IgD-negative memory B cell (primary cell): ENCODE measurements at regions not wholly inside any gene's neighbourhood (a gene's known extent, or its start where the extent isn't known, plus 50 kb on each side); places are given as distances from the start of the nearest gene placed in this dataset.
"Not testable (repeated sequence)": the region's sequence is repeated elsewhere in the genome, so short reads cannot be mapped to it uniquely, and the experiment has no call there.

Experiments used
- H3K27ac Mint-ChIP-seq, 3 donors: one replicate each; pipeline ENCODE4 v1.8.0; 2020 to 2022; ENCODE audit warnings: mild to moderate bottlenecking in 3 of 3, mixed read lengths in 3 of 3, moderate library complexity in 1 of 3
- H3K27me3 Mint-ChIP-seq: one replicate; pipeline ENCODE4 v1.8.0; 2021; ENCODE audit warnings: mixed read lengths
- H3K36me3 Mint-ChIP-seq: one replicate; pipeline ENCODE4 v1.8.0; 2020; ENCODE audit warnings: mild to moderate bottlenecking, mixed read lengths
- H3K4me1 Mint-ChIP-seq, 3 donors: one replicate each; pipeline ENCODE4 v1.8.0; 2020 to 2022; ENCODE audit warnings: mixed read lengths in 3 of 3, mild to moderate bottlenecking in 1 of 3
- H3K4me3 Mint-ChIP-seq, 4 donors: one replicate each; pipeline ENCODE4 v1.8.0; 2020 to 2022; ENCODE audit warnings: mild to moderate bottlenecking in 4 of 4, mixed read lengths in 4 of 4, moderate library complexity in 3 of 4
- H3K9me3 Mint-ChIP-seq, 3 donors: one replicate each; pipeline ENCODE4 v1.8.0; 2020 to 2021; ENCODE audit warnings: mixed read lengths in 3 of 3, mild to moderate bottlenecking in 1 of 3

DNA sequence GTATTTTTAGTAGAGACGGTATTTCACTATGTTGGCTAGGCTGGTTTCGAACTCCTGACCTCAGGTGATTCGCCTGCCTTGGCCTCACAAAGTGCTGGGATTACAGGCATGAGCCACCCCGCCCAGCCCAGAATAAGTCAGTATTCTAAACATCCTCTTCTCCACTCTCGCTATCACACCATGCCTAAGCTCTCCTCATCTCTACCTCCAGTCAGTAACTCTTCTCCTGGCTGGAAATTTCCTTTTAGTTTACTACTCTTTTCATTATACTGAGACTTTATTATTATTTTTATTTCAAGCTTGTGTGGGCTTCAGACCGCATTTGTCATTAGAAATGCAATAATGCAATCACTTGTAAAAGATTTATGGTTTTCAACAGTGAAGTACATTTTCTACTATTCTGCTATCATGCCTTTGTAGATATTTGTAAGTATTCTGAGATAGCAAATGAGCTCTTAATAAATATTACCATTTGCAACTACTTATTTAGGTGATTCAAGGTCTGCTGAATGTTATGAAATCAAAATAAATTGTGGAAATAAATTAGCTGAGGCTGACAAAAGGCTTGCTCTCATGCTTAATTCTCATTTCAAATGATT is 617.3 kb upstream of the GOT2 start:
- no peak overlapping the region for H3K27ac Mint-ChIP-seq
- no peaks in the 10 kb centered on the region for H3K4me1 Mint-ChIP-seq
- no peaks in the 10 kb centered on the region for H3K36me3 Mint-ChIP-seq
- H3K9me3 Mint-ChIP-seq, result peaks cover 0 to 4% (median 2%) of the 10 kb centered on the region in 3 donors
- no peaks in the 10 kb centered on the region for H3K27me3 Mint-ChIP-seq
- no peak overlapping the region for H3K4me3 Mint-ChIP-seq

DNA sequence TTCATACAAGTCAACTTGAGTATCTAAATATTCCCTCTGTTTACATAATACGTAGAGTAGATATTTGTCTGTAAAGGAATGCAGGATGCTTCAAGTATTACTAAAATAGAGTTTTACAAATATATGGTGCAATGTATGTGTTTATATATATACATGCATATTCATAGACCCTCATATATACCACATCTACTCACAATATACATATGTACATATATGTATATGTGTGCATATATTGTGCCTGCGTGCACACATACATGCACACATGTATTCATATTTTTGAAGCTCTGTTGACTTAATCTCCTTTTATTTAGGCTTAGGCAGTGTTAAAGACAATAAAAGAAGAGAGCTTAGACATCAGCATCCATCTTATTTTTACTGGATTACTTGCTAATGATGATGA is 616.6 kb upstream of the GOT2 start:
- H3K27ac Mint-ChIP-seq, result no peak overlapping the region
- no peaks in the 10 kb centered on the region for H3K4me1 Mint-ChIP-seq
- H3K27me3 Mint-ChIP-seq, result no peaks in the 10 kb centered on the region
- H3K9me3 Mint-ChIP-seq, result peaks cover 0 to 4% (median 2%) of the 10 kb centered on the region in 3 donors
- no peaks in the 10 kb centered on the region for H3K36me3 Mint-ChIP-seq
- H3K4me3 Mint-ChIP-seq, result no peak overlapping the region

DNA sequence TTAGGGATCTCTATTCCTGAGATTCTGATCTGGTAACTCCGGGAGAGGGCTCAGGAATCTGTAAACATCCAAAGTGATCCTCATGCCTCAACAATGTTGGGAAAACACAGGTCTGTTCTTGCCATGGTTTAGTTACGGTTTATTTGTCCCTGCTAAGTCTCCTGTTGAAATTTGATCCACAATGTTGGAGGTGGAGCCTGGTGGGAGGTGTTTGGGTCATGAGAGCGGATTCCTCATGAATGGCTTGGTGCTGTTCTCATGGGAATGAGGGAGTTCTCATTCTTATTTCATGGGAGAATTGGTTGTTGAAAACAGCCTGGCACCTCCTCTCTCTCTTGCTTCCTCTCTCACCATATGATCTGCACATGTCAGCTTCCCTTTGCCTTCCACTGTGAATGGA is 608.6 kb upstream of the GOT2 start:
- peaks cover 0 to 11% (median 2%) of the 10 kb centered on the region in 3 donors for H3K9me3 Mint-ChIP-seq
- no peak overlapping the region for H3K4me3 Mint-ChIP-seq
- no peaks in the 10 kb centered on the region for H3K27me3 Mint-ChIP-seq
- no peak overlapping the region for H3K27ac Mint-ChIP-seq
- H3K4me1 Mint-ChIP-seq, result no peaks in the 10 kb centered on the region
- H3K36me3 Mint-ChIP-seq, result no peaks in the 10 kb centered on the region

DNA sequence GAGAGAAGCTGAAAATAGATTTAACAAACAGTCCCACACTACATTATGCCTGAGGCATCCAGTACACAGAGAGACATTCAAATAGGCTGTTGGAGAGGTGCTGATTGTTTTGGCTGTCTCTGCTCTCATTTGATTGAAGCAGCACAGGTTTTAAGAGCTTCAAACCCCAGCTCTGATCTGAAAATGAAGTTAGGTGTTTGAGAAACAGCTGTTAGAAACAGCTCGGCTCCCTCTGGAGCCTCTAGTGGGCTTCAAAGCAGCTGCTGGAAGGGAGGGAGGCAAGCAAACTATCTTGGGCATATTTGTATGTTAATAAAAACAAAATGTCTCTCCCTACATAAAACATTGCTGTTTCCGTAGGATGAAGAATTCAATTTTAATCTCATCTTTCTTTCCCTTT is 607.3 kb upstream of the GOT2 start:
- H3K4me1 Mint-ChIP-seq, result no peaks in the 10 kb centered on the region
- no peaks in the 10 kb centered on the region for H3K36me3 Mint-ChIP-seq
- no peak overlapping the region for H3K4me3 Mint-ChIP-seq
- H3K27ac Mint-ChIP-seq, result no peak overlapping the region
- peaks cover 0 to 14% (median 2%) of the 10 kb centered on the region in 3 donors for H3K9me3 Mint-ChIP-seq
- H3K27me3 Mint-ChIP-seq, result no peaks in the 10 kb centered on the region

DNA sequence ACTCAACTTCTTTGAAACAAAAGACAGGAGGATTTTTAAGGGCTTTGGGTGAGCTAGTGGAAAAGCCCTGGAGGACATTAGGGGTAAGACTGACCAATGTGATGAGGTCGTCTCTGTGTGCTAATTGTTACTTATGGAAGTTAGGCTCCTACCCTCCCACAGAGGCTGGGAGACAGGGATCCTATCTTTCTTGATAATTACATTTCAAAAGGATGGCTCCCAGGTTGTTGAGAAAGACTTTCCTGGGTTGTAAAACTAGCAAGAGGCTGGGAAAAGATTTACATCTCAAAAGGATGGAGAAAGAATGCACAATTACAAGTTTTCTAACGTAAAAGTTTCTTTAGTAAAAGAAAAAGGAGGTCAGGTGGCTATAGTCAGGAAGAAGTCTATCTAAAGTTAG is 605.8 kb upstream of the GOT2 start:
- H3K4me1 Mint-ChIP-seq, result no peaks in the 10 kb centered on the region
- no peaks in the 10 kb centered on the region for H3K36me3 Mint-ChIP-seq

DNA sequence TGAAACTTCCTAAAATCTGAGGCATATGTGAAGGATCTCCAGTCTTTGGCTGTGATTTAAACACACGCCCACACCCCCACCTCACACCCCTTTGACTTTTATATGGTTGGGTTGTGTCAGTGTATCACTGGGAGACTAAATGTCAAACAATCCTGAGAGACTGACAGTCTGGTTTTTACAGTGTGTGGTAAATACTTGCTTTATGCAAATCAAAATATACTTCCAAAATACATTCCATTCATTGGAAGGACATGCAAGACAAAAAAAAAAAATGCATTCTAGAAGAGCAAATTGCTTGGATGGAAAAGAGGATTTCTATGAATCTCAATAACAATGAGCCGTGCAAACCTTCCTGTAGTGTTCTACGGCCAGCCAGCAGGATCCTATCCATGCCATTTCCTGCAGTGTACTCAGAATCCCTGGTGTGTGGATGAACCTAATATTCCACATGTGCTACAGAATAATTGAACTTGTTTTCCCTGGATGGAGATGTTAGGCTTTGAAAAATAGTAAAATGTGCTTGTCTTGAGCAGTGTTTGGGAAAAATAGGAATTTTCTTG is 602.1 kb upstream of the GOT2 start:
- Mint-ChIP-seq H3K27ac (no peak overlapping the region), H3K36me3 (no peaks in the 10 kb centered on the region), H3K4me3 (no peak overlapping the region), H3K27me3 (no peaks in the 10 kb centered on the region), H3K4me1 (peaks cover 0 to 1% (median 0%) of the 10 kb centered on the region in 3 donors), H3K9me3 (peaks cover 6 to 15% (median 7%) of the 10 kb centered on the region in 3 donors)

More for the DNA sequence above, 605.8 kb upstream of the GOT2 start:
- no peak overlapping the region for H3K4me3 Mint-ChIP-seq
- no peak overlapping the region for H3K27ac Mint-ChIP-seq
- H3K9me3 Mint-ChIP-seq, result peaks cover 0 to 12% (median 2%) of the 10 kb centered on the region in 3 donors
- H3K27me3 Mint-ChIP-seq, result no peaks in the 10 kb centered on the region

DNA sequence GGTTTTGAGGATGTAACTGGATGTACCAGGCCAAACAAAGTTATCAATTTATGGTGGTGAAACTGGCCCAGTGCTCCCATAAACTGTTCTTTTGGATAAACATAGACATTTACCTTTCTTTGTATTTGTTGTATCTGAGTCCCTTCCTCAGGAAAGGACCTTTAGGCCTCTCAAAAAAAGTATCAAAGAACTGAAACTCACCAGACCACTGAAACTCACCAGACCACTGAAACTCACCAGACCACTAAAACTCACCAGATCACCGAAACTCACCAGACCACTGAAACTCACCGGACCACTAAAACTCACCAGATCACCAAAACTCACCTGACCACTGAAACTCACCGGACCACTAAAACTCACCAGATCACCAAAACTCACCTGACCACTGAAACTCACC is 597.6 kb upstream of the GOT2 start:
- not testable (repeated sequence) for H3K27me3 Mint-ChIP-seq, H3K36me3 Mint-ChIP-seq, H3K4me1 Mint-ChIP-seq, H3K4me3 Mint-ChIP-seq, H3K27ac Mint-ChIP-seq
- H3K9me3 Mint-ChIP-seq, result peaks cover 9 to 18% (median 9%) of the 10 kb centered on the region in 3 donors

DNA sequence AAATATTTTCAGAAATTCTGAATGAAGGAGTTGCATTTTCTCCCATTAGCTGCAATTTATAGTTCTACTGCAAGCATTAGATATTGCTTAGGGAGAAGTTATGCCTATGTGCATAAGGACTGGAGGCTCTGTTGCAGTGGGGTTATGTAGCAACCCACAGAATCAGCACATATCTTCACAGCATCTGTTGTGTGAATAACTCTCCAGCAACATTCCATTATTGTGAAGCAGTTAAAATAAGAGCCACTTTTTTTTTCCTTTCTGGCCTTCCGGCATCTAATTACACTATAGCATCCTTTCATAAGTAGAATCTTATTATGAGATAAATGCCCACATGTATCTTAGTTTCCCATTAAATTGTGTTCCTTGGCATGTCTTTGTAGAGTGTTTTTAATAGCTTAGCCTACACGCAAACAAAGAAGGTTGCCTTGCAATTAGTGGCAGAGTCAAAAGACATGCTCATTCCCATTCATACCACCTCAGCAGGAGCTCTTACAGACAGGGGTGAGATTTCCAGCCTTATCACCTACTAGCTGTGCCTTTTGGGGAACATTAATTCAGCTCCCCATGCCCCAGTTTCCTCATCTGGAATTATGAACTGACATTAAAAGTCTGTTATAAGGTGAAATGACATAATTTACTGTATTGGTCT is 596.0 kb upstream of the GOT2 start:
- Mint-ChIP-seq H3K9me3 (peaks cover 9 to 17% (median 12%) of the 10 kb centered on the region in 3 donors), H3K27ac (no peak overlapping the region), H3K4me3 (no peak overlapping the region), H3K4me1 (peaks cover 0 to 1% (median 0%) of the 10 kb centered on the region in 3 donors), H3K36me3 (no peaks in the 10 kb centered on the region), H3K27me3 (no peaks in the 10 kb centered on the region)

DNA sequence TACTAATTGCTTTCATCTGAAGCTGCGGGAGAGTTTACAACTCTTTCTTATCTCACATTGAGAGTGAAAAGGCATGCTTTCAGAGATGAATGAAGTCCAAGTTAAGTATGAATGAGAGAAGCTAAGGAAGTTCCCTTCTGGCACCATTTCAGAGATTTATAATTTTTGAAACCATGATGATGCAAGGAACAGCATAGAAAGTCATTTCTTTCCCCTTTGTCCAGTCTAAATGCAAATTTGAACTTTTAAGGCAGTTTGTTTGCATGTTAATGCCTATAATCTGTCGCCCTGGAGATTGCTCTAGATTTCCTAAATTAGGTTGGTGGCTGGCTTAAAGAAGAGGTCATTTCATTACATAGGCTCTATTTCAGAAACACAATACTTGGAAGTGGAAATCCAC is 594.8 kb upstream of the GOT2 start:
- H3K4me3 Mint-ChIP-seq, result no peak overlapping the region
- peaks cover 9 to 15% (median 13%) of the 10 kb centered on the region in 3 donors for H3K9me3 Mint-ChIP-seq
- no peak overlapping the region for H3K27ac Mint-ChIP-seq
- no peaks in the 10 kb centered on the region for H3K27me3 Mint-ChIP-seq
- H3K36me3 Mint-ChIP-seq, result no peaks in the 10 kb centered on the region
- H3K4me1 Mint-ChIP-seq, result peaks cover 0 to 1% (median 0%) of the 10 kb centered on the region in 3 donors

DNA sequence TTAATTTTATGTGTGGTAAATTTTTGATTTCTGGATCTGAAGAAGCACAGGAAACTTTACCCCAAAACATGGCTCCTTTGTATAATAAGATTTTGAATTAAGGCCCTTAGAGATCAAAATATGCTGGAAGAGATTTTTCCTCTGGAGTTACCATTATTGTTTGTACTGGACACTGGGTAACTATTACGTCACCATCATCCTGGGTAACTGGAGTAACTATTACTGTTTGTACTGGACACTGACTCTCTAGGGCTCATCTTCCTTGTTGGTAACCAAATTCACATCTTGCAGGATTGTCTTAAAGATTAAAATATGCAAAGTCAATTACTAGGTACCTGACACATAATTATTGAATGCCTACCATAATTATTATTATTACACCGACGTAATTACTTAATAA is 593.8 kb upstream of the GOT2 start:
- Mint-ChIP-seq H3K27ac (no peak overlapping the region), H3K27me3 (no peaks in the 10 kb centered on the region), H3K4me3 (no peak overlapping the region)

DNA sequence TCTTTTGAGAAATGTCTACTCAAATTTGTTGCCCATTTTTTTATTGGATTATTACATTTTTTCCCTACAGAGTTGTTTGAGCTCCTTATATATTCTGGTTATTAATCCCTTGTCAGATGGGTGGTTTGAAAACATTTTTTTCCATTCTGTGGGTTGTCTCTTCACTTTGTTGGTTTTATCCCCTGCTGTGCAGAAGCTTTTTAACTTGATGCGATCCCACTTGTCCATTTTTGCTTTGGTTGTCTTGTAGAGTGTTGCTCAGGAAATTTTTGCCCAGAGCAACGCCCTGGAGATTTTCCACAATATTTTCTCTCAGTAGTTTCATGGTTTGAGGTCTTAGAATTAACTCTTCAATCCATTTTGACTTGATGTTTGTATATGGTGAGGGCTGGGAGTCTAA is 592.8 kb upstream of the GOT2 start:
- Mint-ChIP-seq H3K36me3 (no peaks in the 10 kb centered on the region), H3K27ac (no peak overlapping the region), H3K27me3 (no peaks in the 10 kb centered on the region), H3K9me3 (peaks cover 5 to 15% (median 10%) of the 10 kb centered on the region in 3 donors), H3K4me1 (peaks cover 0 to 1% (median 0%) of the 10 kb centered on the region in 3 donors), H3K4me3 (no peak overlapping the region)

More for the DNA sequence above, 593.8 kb upstream of the GOT2 start:
- H3K4me1 Mint-ChIP-seq, result peaks cover 0 to 1% (median 0%) of the 10 kb centered on the region in 3 donors
- peaks cover 5 to 15% (median 9%) of the 10 kb centered on the region in 3 donors for H3K9me3 Mint-ChIP-seq
- no peaks in the 10 kb centered on the region for H3K36me3 Mint-ChIP-seq

DNA sequence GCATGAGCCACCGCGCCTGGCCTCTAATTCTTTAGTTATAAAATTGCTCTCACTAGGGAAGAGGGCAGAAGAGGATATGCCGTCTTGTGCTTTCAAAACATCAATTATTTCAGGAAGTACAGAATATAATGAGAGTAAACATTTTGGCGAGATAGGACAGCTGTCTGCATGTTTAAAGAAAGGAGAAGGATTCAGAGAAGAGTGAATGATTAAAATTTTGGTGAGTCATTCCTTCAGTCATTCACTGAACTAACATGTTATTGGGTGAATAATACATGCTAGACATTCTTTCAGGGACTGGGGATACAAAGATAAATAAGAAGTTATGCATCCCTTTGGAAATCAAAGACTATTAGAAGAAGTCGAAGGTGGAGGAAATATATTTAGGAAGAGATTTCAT is 590.3 kb upstream of the GOT2 start:
- Mint-ChIP-seq H3K27me3 (no peaks in the 10 kb centered on the region), H3K27ac (no peak overlapping the region), H3K9me3 (peaks cover 2 to 9% (median 6%) of the 10 kb centered on the region in 3 donors), H3K36me3 (no peaks in the 10 kb centered on the region), H3K4me3 (no peak overlapping the region), H3K4me1 (no peaks in the 10 kb centered on the region)

DNA sequence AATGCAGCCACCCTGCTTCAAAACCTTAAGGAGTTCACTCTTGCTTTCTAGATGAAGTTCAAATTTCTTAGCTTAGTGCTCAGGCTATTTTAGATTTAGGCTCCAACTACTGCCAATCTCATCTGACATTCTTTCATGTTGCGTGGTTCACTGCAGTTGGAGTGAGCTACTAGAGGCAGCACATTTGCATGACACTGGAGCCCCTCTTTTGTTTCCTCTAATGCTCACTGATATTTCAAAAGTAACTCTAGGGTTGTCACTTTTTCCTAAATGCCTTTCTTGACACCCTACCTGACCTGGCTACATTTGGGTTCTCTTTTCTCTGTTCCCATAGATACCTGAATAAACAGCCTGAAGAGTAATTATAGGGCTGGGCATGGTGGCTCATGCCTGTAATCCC is 586.5 kb upstream of the GOT2 start:
- no peak overlapping the region for H3K4me3 Mint-ChIP-seq
- H3K9me3 Mint-ChIP-seq, result peaks cover 0 to 7% (median 3%) of the 10 kb centered on the region in 3 donors
- no peak overlapping the region for H3K27ac Mint-ChIP-seq
- H3K36me3 Mint-ChIP-seq, result no peaks in the 10 kb centered on the region
- no peaks in the 10 kb centered on the region for H3K4me1 Mint-ChIP-seq
- H3K27me3 Mint-ChIP-seq, result no peaks in the 10 kb centered on the region

DNA sequence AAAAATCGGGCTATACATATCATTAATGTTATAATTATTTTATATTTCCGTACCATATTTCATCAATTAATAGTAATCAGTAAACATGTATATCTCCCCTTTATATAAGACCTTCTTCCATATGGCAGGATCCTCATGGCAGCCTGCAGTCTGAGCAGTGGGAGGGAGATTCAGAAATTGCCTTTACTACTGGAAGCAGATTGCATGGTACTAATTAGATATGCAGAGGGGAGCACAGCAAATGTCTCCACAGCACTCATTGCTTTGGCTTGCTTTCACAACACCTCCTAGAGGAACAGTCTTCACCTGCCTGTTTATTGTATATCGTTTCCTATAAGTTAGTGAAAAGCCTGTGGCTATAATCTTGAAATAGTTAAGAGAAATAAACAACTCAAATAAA is 585.8 kb upstream of the GOT2 start:
- no peaks in the 10 kb centered on the region for H3K27me3 Mint-ChIP-seq
- H3K9me3 Mint-ChIP-seq, result peaks cover 0 to 7% (median 3%) of the 10 kb centered on the region in 3 donors
- no peak overlapping the region for H3K27ac Mint-ChIP-seq
- H3K4me1 Mint-ChIP-seq, result no peaks in the 10 kb centered on the region
- H3K4me3 Mint-ChIP-seq, result no peak overlapping the region
- H3K36me3 Mint-ChIP-seq, result no peaks in the 10 kb centered on the region

DNA sequence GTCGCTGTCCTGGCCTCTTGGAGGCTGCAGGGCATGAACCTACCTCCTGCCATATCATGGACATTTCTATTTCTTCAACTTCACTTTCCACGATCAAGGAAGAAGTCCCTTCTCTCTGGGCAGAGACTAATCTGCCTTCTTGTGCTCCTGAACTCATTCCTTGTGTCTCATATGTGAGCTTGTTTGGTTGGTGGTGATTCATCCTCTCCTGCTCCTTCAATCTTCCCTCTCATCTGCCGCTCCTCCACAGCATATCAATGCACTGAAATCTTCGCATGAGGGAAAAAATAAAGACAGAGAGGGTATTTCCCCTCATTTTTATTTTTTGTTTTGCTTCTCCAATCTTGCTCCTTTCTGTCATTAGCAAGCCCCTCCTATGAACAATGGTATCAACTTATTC is 571.7 kb upstream of the GOT2 start:
- H3K27ac Mint-ChIP-seq, result no peak overlapping the region
- no peaks in the 10 kb centered on the region for H3K4me1 Mint-ChIP-seq
- H3K36me3 Mint-ChIP-seq, result no peaks in the 10 kb centered on the region
- H3K4me3 Mint-ChIP-seq, result no peak overlapping the region
- no peaks in the 10 kb centered on the region for H3K27me3 Mint-ChIP-seq
- H3K9me3 Mint-ChIP-seq, result peaks cover 0 to 15% (median 6%) of the 10 kb centered on the region in 3 donors

DNA sequence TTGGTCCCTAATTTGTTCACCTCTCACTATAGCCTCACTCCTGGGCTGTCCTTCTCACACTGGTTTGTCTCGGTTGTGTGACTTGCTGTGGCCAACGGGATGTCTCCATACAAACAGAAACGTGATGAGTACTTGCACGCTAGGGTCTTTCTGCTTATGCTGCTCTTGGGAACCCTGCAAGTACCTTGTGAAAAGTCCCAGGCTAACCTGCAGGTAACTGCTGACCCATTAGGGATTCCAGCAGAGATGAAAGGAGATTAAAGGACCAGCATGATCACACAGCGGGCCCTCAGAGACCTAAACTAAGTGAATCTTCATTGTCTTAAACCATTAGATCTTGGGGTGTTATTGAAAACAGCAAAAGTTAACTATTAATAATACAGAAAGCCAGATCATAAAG is 562.8 kb upstream of the GOT2 start:
- Mint-ChIP-seq H3K36me3 (no peaks in the 10 kb centered on the region), H3K4me3 (no peak overlapping the region), H3K27me3 (no peaks in the 10 kb centered on the region), H3K9me3 (peaks cover 0 to 9% (median 8%) of the 10 kb centered on the region in 3 donors), H3K4me1 (no peaks in the 10 kb centered on the region), H3K27ac (no peak overlapping the region)
